ENCODE measurements at regions not wholly inside any gene's neighbourhood (a gene's known extent, or its start where the extent isn't known, plus 50 kb on each side); places are given as distances from the start of the nearest gene placed in this dataset.
"Not testable (repeated sequence)": the region's sequence is repeated elsewhere in the genome, so short reads cannot be mapped to it uniquely, and the experiment has no call there.

DNA sequence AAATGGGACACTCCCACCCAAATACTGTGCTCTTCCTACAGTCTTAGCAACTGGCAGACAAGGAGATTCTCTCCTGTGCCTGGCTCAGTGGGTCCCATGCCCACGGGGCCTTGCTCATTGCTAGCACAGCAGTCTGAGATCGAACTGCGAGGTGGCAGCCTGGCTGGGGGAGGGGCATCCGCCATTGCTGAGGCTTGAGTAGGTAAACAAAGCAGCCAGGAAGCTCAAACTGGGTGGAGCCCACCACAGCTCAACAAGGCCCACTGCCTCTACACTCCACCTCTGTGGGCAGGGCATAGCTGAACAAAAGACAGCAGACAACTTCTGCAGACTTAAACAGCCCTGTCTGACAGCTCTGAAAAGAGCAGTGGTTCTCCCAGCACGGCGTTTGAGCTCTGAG is 174.8 kb downstream of the COL12A1 start:
- DNase-seq: not testable (repeated sequence)

DNA sequence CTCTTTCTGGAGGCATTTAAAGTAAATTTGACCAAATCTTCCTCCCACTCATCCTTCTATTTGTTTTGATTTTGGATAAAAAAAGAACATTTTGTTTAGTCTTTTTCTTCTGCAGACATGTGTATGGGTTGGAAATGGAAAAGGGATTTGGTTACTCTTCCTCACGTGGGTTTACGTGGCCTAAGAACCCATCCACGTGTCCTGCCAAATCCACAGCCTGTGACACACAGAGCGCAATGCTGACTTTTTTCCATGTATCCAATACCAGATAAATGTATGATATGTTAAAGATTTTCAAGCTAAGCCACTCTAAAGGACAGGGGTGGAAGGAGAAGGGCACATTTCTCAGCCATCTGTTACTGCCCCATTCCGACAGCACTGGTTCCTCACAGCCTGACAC is 176.5 kb downstream of the COL12A1 start:
- DNase-seq: no peak
- TF ChIP-seq POLR2A (IDR thresholded peaks at IDR 0.05; ENCODE audit: low read length): no peak
- TF ChIP-seq GATA1 (IDR thresholded peaks at IDR 0.05; ENCODE audit: low read depth, low read length): no peak

GRCh38 chr6:75025371-75025770 is 180.5 kb downstream of the COL12A1 start:
- TF ChIP-seq POLR2A (IDR thresholded peaks at IDR 0.05; ENCODE audit: low read length): no peak
- TF ChIP-seq GATA1 (IDR thresholded peaks at IDR 0.05; ENCODE audit: low read depth, low read length): no peak
- no peak for DNase-seq

- no peak for DNase-seq
- TF ChIP-seq POLR2A (IDR thresholded peaks at IDR 0.05; ENCODE audit: low read length) (no peak), GATA1 (IDR thresholded peaks at IDR 0.05; ENCODE audit: low read depth, low read length) (no peak)
Observed at GRCh38 chr6:75024828-75025227, 181.0 kb downstream of the COL12A1 start.

- no peak for DNase-seq
- TF ChIP-seq GATA1 (IDR thresholded peaks at IDR 0.05; ENCODE audit: low read depth, low read length) (no peak), POLR2A (IDR thresholded peaks at IDR 0.05; ENCODE audit: low read length) (no peak)
Observed at GRCh38 chr6:75023634-75024033, 182.2 kb downstream of the COL12A1 start.

- no peak for DNase-seq
- TF ChIP-seq GATA1 (IDR thresholded peaks at IDR 0.05; ENCODE audit: low read depth, low read length): no peak
- no peak for TF ChIP-seq POLR2A (IDR thresholded peaks at IDR 0.05; ENCODE audit: low read length)
Observed at GRCh38 chr6:75020971-75021370, 184.9 kb downstream of the COL12A1 start.

DNA sequence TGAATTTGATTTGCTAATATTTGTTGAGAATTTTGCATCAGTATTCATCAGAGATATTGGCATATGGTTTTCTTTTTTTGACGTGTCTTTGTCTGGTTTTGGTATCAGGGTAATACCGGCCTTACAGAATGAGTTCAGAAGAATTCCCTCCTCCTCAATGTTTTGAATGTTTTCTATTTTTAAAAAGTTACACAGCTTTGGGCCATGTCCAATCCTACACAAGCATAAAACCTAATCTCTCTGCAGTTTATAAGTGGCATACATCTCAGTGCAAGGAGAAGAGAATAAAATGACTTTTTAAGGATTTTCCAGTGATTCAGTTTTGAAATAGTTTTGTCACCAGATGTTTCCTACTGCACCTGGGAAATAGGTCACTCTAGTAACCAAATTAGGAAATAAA is 185.5 kb downstream of the COL12A1 start:
- no peak for DNase-seq
- TF ChIP-seq GATA1 (IDR thresholded peaks at IDR 0.05; ENCODE audit: low read depth, low read length): no peak
- no peak for TF ChIP-seq POLR2A (IDR thresholded peaks at IDR 0.05; ENCODE audit: low read length)

DNA sequence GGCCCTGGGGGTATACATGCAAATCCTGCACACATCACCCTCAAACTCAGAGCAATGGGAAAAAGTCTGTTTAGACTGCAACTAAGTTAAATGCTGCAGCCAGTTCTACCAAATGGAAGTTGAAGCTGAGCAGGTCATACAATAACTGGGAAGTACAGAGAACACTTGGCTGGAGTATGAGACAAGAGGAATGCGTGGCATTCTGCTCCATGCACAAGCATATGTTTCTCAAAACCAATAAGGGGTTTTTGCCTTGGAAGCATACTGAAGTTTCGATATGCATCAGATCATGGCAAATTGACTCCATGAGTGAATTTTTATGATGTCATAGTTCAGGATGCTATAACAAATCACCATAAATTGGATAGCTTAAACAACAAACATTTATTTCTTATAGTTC is 193.8 kb downstream of the COL12A1 start:
- DNase-seq: no peak
- TF ChIP-seq GATA1 (IDR thresholded peaks at IDR 0.05; ENCODE audit: low read depth, low read length): no peak
- TF ChIP-seq POLR2A (IDR thresholded peaks at IDR 0.05; ENCODE audit: low read length): no peak

GRCh38 chr6:75003984-75004383 is 201.9 kb downstream of the COL12A1 start:
- not testable (repeated sequence) for DNase-seq

GRCh38 chr6:74997646-74998045 is 208.2 kb downstream of the COL12A1 start:
- TF ChIP-seq POLR2A (IDR thresholded peaks at IDR 0.05; ENCODE audit: low read length) (no peak), GATA1 (IDR thresholded peaks at IDR 0.05; ENCODE audit: low read depth, low read length) (no peak)
- DNase-seq: no peak

DNA sequence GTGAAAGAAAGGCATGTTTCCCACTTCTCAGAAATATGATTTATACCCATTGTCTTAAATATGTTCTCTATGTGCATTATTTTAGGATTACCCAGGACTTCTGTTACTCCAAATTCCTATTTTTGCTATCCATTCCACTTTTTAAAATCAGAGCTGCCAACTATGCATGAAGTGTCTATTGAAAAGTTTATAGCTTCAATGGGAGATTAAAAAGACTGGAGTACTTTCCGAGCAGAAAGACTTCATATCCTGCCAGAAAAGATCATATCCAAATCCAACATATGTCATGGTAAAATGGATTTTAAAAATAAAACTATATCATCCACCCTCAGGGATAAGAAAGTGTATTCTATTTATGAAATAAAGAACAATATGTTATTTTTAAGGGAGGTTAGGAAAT is 212.7 kb downstream of the COL12A1 start:
- TF ChIP-seq POLR2A (IDR thresholded peaks at IDR 0.05; ENCODE audit: low read length) (no peak), GATA1 (IDR thresholded peaks at IDR 0.05; ENCODE audit: low read depth, low read length) (no peak)
- DNase-seq: no peak

DNA sequence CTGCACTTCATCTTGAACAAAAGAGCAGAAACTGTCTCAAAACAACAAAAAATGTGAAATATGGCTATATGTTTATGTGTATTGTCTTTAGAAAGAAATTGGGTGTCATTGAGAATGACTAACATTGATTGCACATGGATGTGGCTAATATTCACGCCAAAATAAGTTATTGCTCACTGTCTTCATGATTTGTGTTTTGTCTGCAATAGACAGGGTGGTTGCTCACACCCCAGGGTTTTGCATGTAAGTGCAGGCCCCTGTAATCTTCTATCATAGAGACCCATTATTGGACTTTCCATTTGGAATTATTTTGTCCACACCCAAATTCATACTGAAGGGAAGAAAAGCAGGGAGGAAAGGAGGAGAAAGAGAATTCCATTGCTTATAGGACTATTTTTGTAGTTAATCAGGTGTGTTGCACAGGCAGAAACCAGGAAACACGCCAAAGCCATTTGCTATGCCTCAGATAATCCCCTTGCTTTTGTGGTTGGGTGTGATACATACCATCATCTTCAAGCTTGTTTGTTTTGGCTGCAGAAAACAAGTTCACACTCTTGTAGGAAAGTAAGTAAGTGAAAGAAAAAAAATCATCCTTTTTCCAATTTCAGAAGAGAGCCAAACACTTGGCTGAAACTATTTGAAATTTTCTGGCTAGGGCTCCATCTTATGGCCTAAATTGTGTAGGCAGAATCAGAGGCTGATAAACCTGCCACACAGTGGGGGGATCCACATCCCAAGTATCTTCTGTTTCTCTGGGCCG is 214.1 kb downstream of the COL12A1 start:
- DNase-seq: no peak

DNA sequence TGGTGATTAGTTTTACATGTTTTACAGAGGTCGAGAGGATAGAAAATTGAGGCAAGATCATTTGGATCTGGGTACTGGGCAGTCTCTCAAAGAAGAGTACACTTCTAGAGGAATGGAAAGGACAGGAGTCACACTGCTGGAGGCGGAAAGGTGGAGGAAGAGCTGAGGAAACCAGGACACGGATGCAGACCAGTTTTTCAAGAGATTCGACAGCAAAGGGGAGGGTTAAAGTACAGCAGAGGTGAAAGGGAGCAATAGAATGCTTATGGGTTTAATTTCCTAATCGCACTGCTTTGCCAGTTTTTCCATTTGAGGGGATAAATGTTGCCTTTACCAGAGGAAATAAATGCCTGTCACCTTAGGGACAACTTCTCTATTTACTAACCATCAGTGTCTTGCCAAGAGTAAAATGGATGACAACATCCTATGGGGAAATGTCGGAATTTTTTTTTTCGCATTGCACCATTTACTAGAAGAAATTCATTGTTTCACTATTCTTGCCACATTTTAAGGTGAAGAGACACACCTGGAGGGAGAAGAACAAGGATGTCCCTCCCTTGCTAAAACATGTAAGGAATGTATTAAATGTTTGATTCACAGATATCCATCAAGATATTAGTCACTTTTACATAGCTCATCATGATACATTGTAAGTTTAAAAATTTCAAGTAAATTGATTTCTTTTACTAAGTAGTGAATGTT is 226.6 kb downstream of the COL12A1 start:
- TF ChIP-seq POLR2A (IDR thresholded peaks at IDR 0.05; ENCODE audit: low read length) (no peak), GATA1 (IDR thresholded peaks at IDR 0.05; ENCODE audit: low read depth, low read length) (no peak)
- DNase-seq: no peak

More for the DNA sequence above, 214.1 kb downstream of the COL12A1 start:
- no peak for TF ChIP-seq GATA1 (IDR thresholded peaks at IDR 0.05; ENCODE audit: low read depth, low read length)
- no peak for TF ChIP-seq POLR2A (IDR thresholded peaks at IDR 0.05; ENCODE audit: low read length)

GRCh38 chr6:74976701-74977100 is 229.2 kb downstream of the COL12A1 start:
- no peak for TF ChIP-seq GATA1 (IDR thresholded peaks at IDR 0.05; ENCODE audit: low read depth, low read length)
- TF ChIP-seq POLR2A (IDR thresholded peaks at IDR 0.05; ENCODE audit: low read length): no peak
- no peak for DNase-seq

DNA sequence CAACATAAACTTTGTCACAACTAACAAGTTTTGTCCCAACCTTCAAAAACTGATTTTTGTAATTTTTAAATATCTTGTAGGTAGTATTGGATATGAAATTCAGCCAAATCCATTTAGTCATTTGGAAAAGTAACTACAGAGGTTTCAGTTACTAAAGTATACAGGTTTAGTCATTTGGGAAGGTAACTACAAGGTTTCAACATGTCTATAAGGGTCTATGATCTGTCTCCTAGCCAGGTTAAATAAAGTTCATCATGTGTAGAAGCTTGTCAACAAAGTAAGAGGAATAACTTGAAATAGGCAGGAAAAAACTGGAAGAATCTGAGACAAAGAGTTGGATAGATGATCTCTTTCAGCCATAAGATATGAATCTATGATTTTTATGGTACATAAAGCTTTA is 229.8 kb downstream of the COL12A1 start:
- TF ChIP-seq POLR2A (IDR thresholded peaks at IDR 0.05; ENCODE audit: low read length) (no peak), GATA1 (IDR thresholded peaks at IDR 0.05; ENCODE audit: low read depth, low read length) (no peak)
- DNase-seq: no peak

Measured in erythroblast (primary cell).